ENCODE measurements at regions not wholly inside any gene's neighbourhood (a gene's known extent, or its start where the extent isn't known, plus 50 kb on each side); places are given as distances from the start of the nearest gene placed in this dataset.

- H3K27me3 Mint-ChIP-seq (ENCODE audit: insufficient read depth), result no peaks in the 10 kb centered on the region
- no peak for DNase-seq
- TF ChIP-seq CTCF (IDR thresholded peaks at IDR 0.05), result no peak
- H3K9me3 Mint-ChIP-seq, result peaks cover 39% of the 10 kb centered on the region
- H3K4me3 Mint-ChIP-seq, result no peak overlapping the region
- no peak overlapping the region for H3K27ac Mint-ChIP-seq
- no peaks in the 10 kb centered on the region for H3K4me1 Mint-ChIP-seq (ENCODE audit: low read depth)
- no peaks in the 10 kb centered on the region for H3K36me3 Mint-ChIP-seq (ENCODE audit: low read depth)
Measured at GRCh38 chr11:104484804-104485554, 321.0 kb upstream of the PDGFD start.

GRCh38 chr11:104476898-104477297 is 313.0 kb upstream of the PDGFD start:
- Mint-ChIP-seq H3K27ac (no peak overlapping the region), H3K4me1 (ENCODE audit: low read depth) (no peaks in the 10 kb centered on the region), H3K4me3 (no peak overlapping the region), H3K27me3 (ENCODE audit: insufficient read depth) (no peaks in the 10 kb centered on the region), H3K9me3 (peaks cover 17% of the 10 kb centered on the region), H3K36me3 (ENCODE audit: low read depth) (no peaks in the 10 kb centered on the region; the same call in 1 of the 2 replicates)
- TF ChIP-seq CTCF (IDR thresholded peaks at IDR 0.05), result no peak
- DNase-seq, result no peak

GRCh38 chr11:104476454-104476853 is 312.5 kb upstream of the PDGFD start:
- DNase-seq, result no peak
- Mint-ChIP-seq H3K27me3 (ENCODE audit: insufficient read depth) (no peaks in the 10 kb centered on the region), H3K4me1 (ENCODE audit: low read depth) (no peaks in the 10 kb centered on the region), H3K9me3 (peaks cover 19% of the 10 kb centered on the region), H3K36me3 (ENCODE audit: low read depth) (no peaks in the 10 kb centered on the region; the same call in 1 of the 2 replicates), H3K4me3 (no peak overlapping the region), H3K27ac (no peak overlapping the region)
- TF ChIP-seq CTCF (IDR thresholded peaks at IDR 0.05), result no peak

GRCh38 chr11:104467404-104467803 is 303.5 kb upstream of the PDGFD start:
- Mint-ChIP-seq H3K4me3 (no peak overlapping the region), H3K36me3 (ENCODE audit: low read depth) (no peaks in the 10 kb centered on the region), H3K27me3 (ENCODE audit: insufficient read depth) (no peaks in the 10 kb centered on the region), H3K9me3 (peaks cover 13% of the 10 kb centered on the region), H3K27ac (no peak overlapping the region), H3K4me1 (ENCODE audit: low read depth) (no peaks in the 10 kb centered on the region)
- no peak for TF ChIP-seq CTCF (IDR thresholded peaks at IDR 0.05)
- DNase-seq, result no peak

- no peak for DNase-seq
- Mint-ChIP-seq H3K36me3 (ENCODE audit: low read depth) (no peaks in the 10 kb centered on the region), H3K4me1 (ENCODE audit: low read depth) (no peaks in the 10 kb centered on the region), H3K27me3 (ENCODE audit: insufficient read depth) (no peaks in the 10 kb centered on the region), H3K27ac (no peak overlapping the region), H3K4me3 (no peak overlapping the region), H3K9me3 (peaks cover 10% of the 10 kb centered on the region)
- no peak for TF ChIP-seq CTCF (IDR thresholded peaks at IDR 0.05)
Measured at GRCh38 chr11:104465321-104465720, 301.4 kb upstream of the PDGFD start.
